OCI-LY3 (cell line): ENCODE measurements at regions not wholly inside any gene's neighbourhood (a gene's known extent, or its start where the extent isn't known, plus 50 kb on each side); places are given as distances from the start of the nearest gene placed in this dataset.
"Not testable (repeated sequence)": the region's sequence is repeated elsewhere in the genome, so short reads cannot be mapped to it uniquely, and the experiment has no call there.

Source experiments
- H2AFZ ChIP-seq: fragments of 200-600, 300-600 bp; shearing (Covaris generic); 2 replicates; pipeline ENCODE4 v1.6.0; 2014; ENCODE audit warnings: antibody characterized with exemption, low read depth, low read length
- H3K27ac ChIP-seq: fragments of 200-600, 300-600 bp; sonication (generic); 2 replicates; pipeline ENCODE4 v1.5.1; 2014; ENCODE audit warnings: mild to moderate bottlenecking, low read length, moderate library complexity, mixed read lengths
- H3K27me3 ChIP-seq: fragments of 200-600, 300-600 bp; sonication (generic); 2 replicates; pipeline ENCODE4 v1.6.1; 2014; ENCODE audit warnings: low read depth, low read length, mixed read lengths
- H3K36me3 ChIP-seq: fragments of 200-600, 300-600 bp; sonication (generic); replicated peaks from 2 replicates; pipeline ENCODE3; 2014; ENCODE audit warnings: low read depth, low read length, mixed read lengths
- H3K4me1 ChIP-seq: fragments of 300-600, 200-600 bp; sonication (generic); 2 replicates; pipeline ENCODE4 v1.6.1; 2014; ENCODE audit warnings: low read length, mixed read lengths
- H3K4me2 ChIP-seq: fragments of 200-600, 300-600 bp; sonication (generic); 2 replicates; pipeline ENCODE4 v1.6.1; 2014; ENCODE audit warnings: low read length, mixed read lengths
- H3K4me3 ChIP-seq: fragments of 300-600, 200-600 bp; sonication (generic); 2 replicates; pipeline ENCODE4 v1.5.1; 2014; ENCODE audit warnings: antibody characterized with exemption, mild to moderate bottlenecking, low read length, moderate library complexity
- H3K79me2 ChIP-seq: fragments of 300-600, 200-600 bp; shearing (Covaris generic); 2 replicates; pipeline ENCODE4 v1.6.1; 2014; ENCODE audit warnings: mild to moderate bottlenecking, low read length, mixed read lengths
- H3K9ac ChIP-seq: fragments of 300-600, 200-600 bp; shearing (Covaris generic); 2 replicates; pipeline ENCODE4 v1.6.0; 2014; ENCODE audit warnings: mild to moderate bottlenecking, low read length, moderate library complexity
- H3K9me3 ChIP-seq: fragments of 200-600, 300-600 bp; shearing (Covaris generic); 2 replicates; pipeline ENCODE4 v1.6.1; 2014; ENCODE audit warnings: low read length, mixed read lengths; ENCODE audit not compliant: insufficient read depth
- H4K20me1 ChIP-seq: fragments of 200-600, 300-600 bp; sonication (generic); 2 replicates; pipeline ENCODE4 v1.6.1; 2016; ENCODE audit warnings: low read length, mixed read lengths; ENCODE audit not compliant: insufficient read depth
- EZH2phosphoT487 ChIP-seq: fragments of 200-600 bp; shearing (Covaris generic); IDR thresholded peaks from 2 replicates; pipeline ENCODE4 v1.6.1; 2018; ENCODE audit warnings: antibody characterized with exemption, mixed run types, low read depth
- TF ChIP-seq, protein P1 (sequence below): fragments of 200-600, 300-600 bp; sonication (generic); IDR thresholded peaks from 2 replicates; pipeline ENCODE4 v1.5.1; 2014; ENCODE audit warnings: antibody characterized with exemption, low read length, low read depth

DNA sequence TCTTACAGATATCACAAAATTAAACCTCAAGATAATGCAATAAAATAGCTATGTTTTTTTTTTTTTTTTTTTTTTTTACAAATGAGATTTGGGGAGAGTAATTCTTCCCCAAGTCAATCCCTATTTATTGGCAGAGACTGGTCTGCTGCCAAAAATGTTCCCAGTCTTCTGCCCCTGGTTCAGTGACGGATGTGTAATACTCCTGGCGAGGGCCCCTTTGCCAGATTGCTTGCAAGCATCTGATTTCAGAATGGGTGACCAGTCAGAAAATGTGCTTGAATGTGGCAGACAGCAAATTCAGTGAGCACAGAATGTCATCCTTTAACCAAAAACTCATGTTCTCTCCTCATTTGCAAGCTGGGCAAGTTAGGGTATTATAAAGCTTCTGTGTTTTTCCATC, 363.8 kb upstream of the MTNR1B start:
- no peaks in the 10 kb centered on the region for H4K20me1 ChIP-seq
- H3K4me1 ChIP-seq = peaks cover 74% of the 10 kb centered on the region
- H3K79me2 ChIP-seq = no peaks in the 10 kb centered on the region
- H3K27ac ChIP-seq = no peak overlapping the region
- no peak overlapping the region for H3K4me3 ChIP-seq
- no peaks in the 10 kb centered on the region for H3K36me3 ChIP-seq
- no peak for TF ChIP-seq EZH2phosphoT487
- TF ChIP-seq, protein P1, sequence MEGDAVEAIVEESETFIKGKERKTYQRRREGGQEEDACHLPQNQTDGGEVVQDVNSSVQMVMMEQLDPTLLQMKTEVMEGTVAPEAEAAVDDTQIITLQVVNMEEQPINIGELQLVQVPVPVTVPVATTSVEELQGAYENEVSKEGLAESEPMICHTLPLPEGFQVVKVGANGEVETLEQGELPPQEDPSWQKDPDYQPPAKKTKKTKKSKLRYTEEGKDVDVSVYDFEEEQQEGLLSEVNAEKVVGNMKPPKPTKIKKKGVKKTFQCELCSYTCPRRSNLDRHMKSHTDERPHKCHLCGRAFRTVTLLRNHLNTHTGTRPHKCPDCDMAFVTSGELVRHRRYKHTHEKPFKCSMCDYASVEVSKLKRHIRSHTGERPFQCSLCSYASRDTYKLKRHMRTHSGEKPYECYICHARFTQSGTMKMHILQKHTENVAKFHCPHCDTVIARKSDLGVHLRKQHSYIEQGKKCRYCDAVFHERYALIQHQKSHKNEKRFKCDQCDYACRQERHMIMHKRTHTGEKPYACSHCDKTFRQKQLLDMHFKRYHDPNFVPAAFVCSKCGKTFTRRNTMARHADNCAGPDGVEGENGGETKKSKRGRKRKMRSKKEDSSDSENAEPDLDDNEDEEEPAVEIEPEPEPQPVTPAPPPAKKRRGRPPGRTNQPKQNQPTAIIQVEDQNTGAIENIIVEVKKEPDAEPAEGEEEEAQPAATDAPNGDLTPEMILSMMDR = no peak
- no peak overlapping the region for H3K4me2 ChIP-seq
- no peaks in the 10 kb centered on the region for H3K27me3 ChIP-seq
- H3K9me3 ChIP-seq = no peaks in the 10 kb centered on the region
- H3K9ac ChIP-seq = no peak overlapping the region
- no peak overlapping the region for H2AFZ ChIP-seq

DNA sequence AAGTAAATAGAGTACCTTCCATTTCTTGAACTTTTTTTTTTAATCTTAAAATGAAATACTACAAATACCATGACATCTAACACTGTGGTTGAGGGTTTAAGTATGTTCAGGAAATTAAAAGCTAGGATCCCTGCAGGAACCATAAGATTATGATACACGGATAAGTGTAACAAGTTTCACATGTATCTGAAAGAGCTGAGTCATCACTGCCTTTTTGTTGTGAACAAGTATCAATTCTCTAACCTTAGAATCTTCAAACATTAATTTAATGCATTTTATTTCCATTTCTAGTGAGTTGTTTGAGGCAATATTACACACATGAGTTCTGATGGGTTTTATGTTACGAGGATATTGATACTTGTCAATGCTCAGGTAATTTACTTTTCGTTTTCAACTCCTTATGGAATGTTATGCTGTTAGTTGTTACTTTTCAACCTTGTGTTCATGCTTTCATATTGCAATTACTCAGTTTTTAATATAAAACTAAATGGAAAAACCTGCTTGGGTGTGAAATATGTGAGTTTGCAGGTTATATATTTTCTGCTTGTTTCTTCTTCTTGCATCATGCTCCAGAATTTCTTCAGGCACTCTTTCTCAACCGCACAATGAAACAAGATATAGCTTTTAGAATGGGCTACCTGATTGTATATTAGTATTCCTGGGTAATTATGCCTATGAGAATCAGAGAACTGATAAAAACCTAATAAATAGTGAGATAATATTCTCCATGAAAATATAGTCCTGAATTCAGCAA, 361.3 kb upstream of the MTNR1B start:
- H3K36me3 ChIP-seq = no peaks in the 10 kb centered on the region
- H3K4me2 ChIP-seq = peak overlapping the region; percentile 34
- no peaks in the 10 kb centered on the region for H4K20me1 ChIP-seq
- H2AFZ ChIP-seq = peak overlapping the region; percentile 15; the same call in 1 of the 2 replicates
- no peak overlapping the region for H3K9ac ChIP-seq
- no peaks in the 10 kb centered on the region for H3K79me2 ChIP-seq
- TF ChIP-seq, protein P1 = no peak
- no peak for TF ChIP-seq EZH2phosphoT487
- H3K27ac ChIP-seq = no peak overlapping the region
- H3K9me3 ChIP-seq = no peaks in the 10 kb centered on the region
- H3K27me3 ChIP-seq = no peaks in the 10 kb centered on the region
- no peak overlapping the region for H3K4me3 ChIP-seq
- H3K4me1 ChIP-seq = peaks cover 49% of the 10 kb centered on the region

DNA sequence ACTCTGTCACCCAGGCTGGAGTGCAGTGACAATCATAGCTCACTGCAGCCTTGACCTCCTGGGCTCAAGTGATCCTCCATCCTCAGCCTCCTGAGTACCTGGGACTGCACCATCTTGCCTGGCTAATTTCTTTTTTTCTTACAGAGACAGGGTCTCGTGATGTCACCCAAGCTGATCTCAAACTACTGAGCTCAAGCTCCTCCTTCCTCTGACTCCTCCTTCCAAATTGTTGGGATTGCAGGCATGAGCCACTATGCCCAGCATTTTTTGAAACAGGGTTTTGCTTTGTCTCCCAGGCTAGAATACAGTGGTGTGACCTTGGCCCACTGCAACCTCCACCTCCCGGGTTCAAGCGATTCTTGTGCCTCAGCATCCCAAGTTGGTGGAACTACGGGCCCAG, 358.3 kb upstream of the MTNR1B start:
- Histone ChIP-seq H4K20me1 (no peaks in the 10 kb centered on the region), H3K4me2 (no peak overlapping the region), H3K4me3 (no peak overlapping the region), H3K4me1 (peaks cover 35% of the 10 kb centered on the region), H2AFZ (no peak overlapping the region), H3K27me3 (no peaks in the 10 kb centered on the region), H3K9me3 (no peaks in the 10 kb centered on the region), H3K27ac (no peak overlapping the region), H3K79me2 (no peaks in the 10 kb centered on the region), H3K9ac (no peak overlapping the region), H3K36me3 (no peaks in the 10 kb centered on the region)
- TF ChIP-seq, protein P1 = no peak
- no peak for TF ChIP-seq EZH2phosphoT487

DNA sequence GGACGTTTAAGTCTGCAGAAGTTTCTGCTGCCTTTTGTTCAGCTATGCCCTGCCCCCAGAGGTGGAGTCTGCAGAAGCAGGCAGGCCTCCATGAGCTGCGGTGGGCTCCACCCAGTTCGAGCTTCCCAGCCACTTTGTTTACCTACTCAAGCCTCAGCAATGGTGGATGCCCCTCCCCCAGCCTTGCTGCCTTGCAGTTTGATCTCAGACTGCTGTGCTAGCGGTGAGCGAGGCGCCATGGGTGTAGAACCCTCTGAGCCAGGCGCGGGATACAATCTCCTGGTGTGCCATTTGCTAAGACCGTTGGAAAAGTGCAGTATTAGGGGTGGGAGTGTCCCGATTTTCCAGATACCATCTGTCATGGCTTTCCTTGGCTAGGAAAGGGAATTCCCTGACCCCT, 351.4 kb upstream of the MTNR1B start:
- not testable (repeated sequence) for H4K20me1 ChIP-seq, H3K4me1 ChIP-seq, H2AFZ ChIP-seq, H3K4me3 ChIP-seq, H3K27me3 ChIP-seq, H3K9ac ChIP-seq, H3K4me2 ChIP-seq, H3K79me2 ChIP-seq, H3K9me3 ChIP-seq, H3K36me3 ChIP-seq, H3K27ac ChIP-seq
